IMR-90 (cell line): ENCODE measurements at regions not wholly inside any gene's neighbourhood (a gene's known extent, or its start where the extent isn't known, plus 50 kb on each side); places are given as distances from the start of the nearest gene placed in this dataset.

Source experiments
- ATAC-seq: fragments of 200-7000 bp; cut with Tn5 transposase; 2 replicates; pipeline ENCODE4 v1.9.1; 2020; ENCODE audit warnings: low read depth, mild to moderate bottlenecking, moderate library complexity
- BruUV-seq: library from RNA; stranded (reverse); fragments of 400-500 nt; replicated peaks from 2 replicates; lab custom pipeline; 2021; lab: Mats Ljungman, UMichigan
- CTCF ChIA-PET: fragments of 300-600 bp; formaldehyde crosslinking; extraction: SDS; loops from one replicate; lab custom pipeline; 2021; ENCODE audit warnings: antibody characterized with exemption; lab: Yijun Ruan, JAX
- POLR2A ChIA-PET: fragments of 300-600 bp; sonication (Branson Sonifier 250); formaldehyde crosslinking; loops from one replicate; lab custom pipeline; 2022; ENCODE audit warnings: antibody characterized with exemption; ENCODE audit not compliant: unreplicated experiment; lab: Charles Lee
- DNase-seq: peaks from one replicate; pipeline ENCODE4 v3.0.0; 2013
- H2AFZ ChIP-seq: replicated peaks from 2 replicates; pipeline ENCODE3; 2013; ENCODE audit warnings: low read length, mild to moderate bottlenecking; ENCODE audit not compliant: poor library complexity
- H2AK5ac ChIP-seq: 2 replicates; pipeline ENCODE4 v1.6.1; 2013; ENCODE audit warnings: low read depth, low read length, inconsistent platforms
- H2AK9ac ChIP-seq: replicated peaks from 2 replicates; pipeline ENCODE3; 2013; ENCODE audit warnings: mild to moderate bottlenecking, low read depth, low read length, moderate library complexity; ENCODE audit not compliant: poor library complexity
- H2BK120ac ChIP-seq: 2 replicates; pipeline ENCODE4 v1.6.1; 2013; ENCODE audit warnings: low read depth, low read length, inconsistent platforms
- H2BK15ac ChIP-seq: 3 replicates; pipeline ENCODE4 v1.6.1; 2013; ENCODE audit warnings: low read depth, low read length, inconsistent platforms
- H2BK20ac ChIP-seq: 2 replicates; pipeline ENCODE4 v1.6.1; 2013; ENCODE audit warnings: low read depth, mild to moderate bottlenecking, inconsistent platforms, low read length, moderate library complexity
- H2BK5ac ChIP-seq: 2 replicates; pipeline ENCODE4 v1.6.1; 2013; ENCODE audit warnings: mild to moderate bottlenecking, low read depth, low read length, inconsistent platforms; ENCODE audit not compliant: poor library complexity, severe bottlenecking
- H3K14ac ChIP-seq: replicated peaks from 2 replicates; pipeline ENCODE4 v1.6.1; 2013; ENCODE audit warnings: low read depth, low read length, inconsistent platforms
- H3K18ac ChIP-seq: 2 replicates; pipeline ENCODE4 v1.6.1; 2013; ENCODE audit warnings: low read depth, low read length, control low read depth
- H3K23ac ChIP-seq: 2 replicates; pipeline ENCODE4 v1.6.1; 2013; ENCODE audit warnings: low read depth, low read length, inconsistent platforms
- H3K27ac ChIP-seq: 2 replicates; pipeline ENCODE4 v1.5.1; 2013; ENCODE audit warnings: mild to moderate bottlenecking, control low read depth, low read length; ENCODE audit not compliant: insufficient read depth
- H3K27me3 ChIP-seq: 2 replicates; pipeline ENCODE4 v1.6.1; 2013; ENCODE audit warnings: low read length; ENCODE audit not compliant: control insufficient read depth, insufficient read depth
- H3K36me3 ChIP-seq: 2 replicates; pipeline ENCODE4 v1.6.1; 2013; ENCODE audit warnings: low read length, mixed read lengths; ENCODE audit not compliant: control insufficient read depth, insufficient read depth
- H3K4ac ChIP-seq: 2 replicates; pipeline ENCODE4 v1.6.1; 2013; ENCODE audit warnings: low read depth, low read length, inconsistent platforms
- H3K4me1 ChIP-seq: 2 replicates; pipeline ENCODE4 v1.6.1; 2013; ENCODE audit warnings: low read length, mixed read lengths; ENCODE audit not compliant: control insufficient read depth, insufficient read depth
- H3K4me2 ChIP-seq: 2 replicates; pipeline ENCODE4 v1.6.1; 2013; ENCODE audit warnings: low read depth, mild to moderate bottlenecking, control low read depth, low read length, moderate library complexity
- H3K4me3 ChIP-seq: 2 replicates; pipeline ENCODE4 v1.5.1; 2013; ENCODE audit warnings: low read depth, mild to moderate bottlenecking, control low read depth, low read length, moderate library complexity; ENCODE audit not compliant: insufficient read depth
- H3K56ac ChIP-seq: 2 replicates; pipeline ENCODE4 v1.6.1; 2013; ENCODE audit warnings: low read length, inconsistent platforms; ENCODE audit not compliant: insufficient read depth; ENCODE audit errors: extremely low read depth
- H3K79me1 ChIP-seq, 2 experiments: 2 replicates each; pipeline ENCODE4 v1.6.1; 2013; ENCODE audit warnings: low read length in 2 of 2, inconsistent platforms in 1 of 2, low read depth in 1 of 2
- H3K9ac ChIP-seq: 2 replicates; pipeline ENCODE4 v1.6.1; 2013; ENCODE audit warnings: low read depth, low read length, control low read depth
- H3K9me1 ChIP-seq: 2 replicates; pipeline ENCODE4 v1.6.1; 2013; ENCODE audit warnings: low read length, inconsistent platforms; ENCODE audit not compliant: insufficient read depth
- H3K9me3 ChIP-seq: 2 replicates; pipeline ENCODE4 v1.6.1; 2013; ENCODE audit warnings: low read length; ENCODE audit not compliant: control insufficient read depth, insufficient read depth
- H4K20me1 ChIP-seq: 2 replicates; pipeline ENCODE4 v1.6.1; 2013; ENCODE audit warnings: low read length, inconsistent platforms; ENCODE audit not compliant: insufficient read depth
- H4K5ac ChIP-seq: 2 replicates; pipeline ENCODE4 v1.6.1; 2013; ENCODE audit warnings: mild to moderate bottlenecking, low read depth, low read length, control low read depth
- H4K8ac ChIP-seq, 2 experiments: 2 replicates each; pipeline ENCODE4 v1.6.1; 2013; ENCODE audit warnings: low read depth in 2 of 2, low read length in 2 of 2, control low read depth in 1 of 2, inconsistent platforms in 1 of 2
- H4K91ac ChIP-seq: 2 replicates; pipeline ENCODE4 v1.6.1; 2013; ENCODE audit warnings: low read depth, low read length, inconsistent platforms; ENCODE audit not compliant: insufficient read depth
- BHLHE40 ChIP-seq: fragments of 150-350 bp; IDR thresholded peaks from 2 replicates; pipeline ENCODE4 v1.6.1; 2016; ENCODE audit warnings: mild to moderate bottlenecking, low read depth, low read length
- CEBPB ChIP-seq: IDR thresholded peaks from 2 replicates; pipeline ENCODE4 v1.6.1; 2012; ENCODE audit warnings: low read depth, low read length, improper control_type of control experiment
- CHD1 ChIP-seq: IDR thresholded peaks from 2 replicates; pipeline ENCODE4 v1.6.1; 2012; ENCODE audit warnings: low read depth, low read length, improper control_type of control experiment
- ELK1 ChIP-seq: fragments of 150-350 bp; IDR thresholded peaks from 2 replicates; pipeline ENCODE4 v1.6.1; 2016; ENCODE audit warnings: low read depth, mild to moderate bottlenecking, low read length, moderate library complexity, borderline replicate concordance
- FOS ChIP-seq: fragments of 150-350 bp; IDR thresholded peaks from 2 replicates; pipeline ENCODE4 v1.6.1; 2016; ENCODE audit warnings: low read depth, low read length
- MAFK ChIP-seq: IDR thresholded peaks from 2 replicates; pipeline ENCODE4 v1.6.1; 2012; ENCODE audit warnings: low read depth, low read length, improper control_type of control experiment
- MAZ ChIP-seq: IDR thresholded peaks from 2 replicates; pipeline ENCODE4 v1.6.1; 2012; ENCODE audit warnings: low read depth, mild to moderate bottlenecking, low read length, improper control_type of control experiment, moderate library complexity, borderline replicate concordance
- MXI1 ChIP-seq: IDR thresholded peaks from 2 replicates; pipeline ENCODE4 v1.6.1; 2012; ENCODE audit warnings: low read depth, mild to moderate bottlenecking, low read length, moderate library complexity, borderline replicate concordance
- NFE2L2 ChIP-seq: fragments of 150-350 bp; IDR thresholded peaks from 2 replicates; pipeline ENCODE4 v1.6.1; 2016; ENCODE audit warnings: low read depth, mild to moderate bottlenecking, low read length
- POLR2A ChIP-seq: IDR thresholded peaks from 2 replicates; pipeline ENCODE4 v1.6.1; 2012; ENCODE audit warnings: mild to moderate bottlenecking, low read depth, low read length
- RAD21 ChIP-seq: IDR thresholded peaks from 2 replicates; pipeline ENCODE4 v1.6.1; 2012; ENCODE audit warnings: low read length, improper control_type of control experiment
- RCOR1 ChIP-seq: IDR thresholded peaks from 2 replicates; pipeline ENCODE4 v1.6.1; 2012; ENCODE audit warnings: mild to moderate bottlenecking, low read length, improper control_type of control experiment; ENCODE audit not compliant: insufficient replicate concordance
- RFX5 ChIP-seq: IDR thresholded peaks from 2 replicates; pipeline ENCODE4 v1.8.0; 2012; ENCODE audit warnings: low read depth, mild to moderate bottlenecking, low read length, moderate library complexity
- SMC3 ChIP-seq: fragments of 150-350 bp; IDR thresholded peaks from 2 replicates; pipeline ENCODE4 v1.6.1; 2016; ENCODE audit warnings: low read depth, mild to moderate bottlenecking, antibody characterized with exemption, low read length, moderate library complexity
- WGBS, 2 experiments: methylation state at CpG; one replicate each; pipeline versions ENCODE4 v1.1.5 to v1.1.7; 2013; ENCODE audit warnings: missing lambda C conversion rate in 2 of 2; ENCODE audit not compliant: insufficient read length in 1 of 2; ENCODE audit errors: extremely low coverage in 2 of 2; 5-methylcytosine and 5-hydroxymethylcytosine counted together
- dilution Hi-C: fragments of 300-500 bp; cut with HindIII; formaldehyde crosslinking; loops from one replicate; pipeline ENCODE4 v1.14.3; 2018; ENCODE audit warnings: low sequenced_read_pairs; ENCODE audit not compliant: unreplicated experiment
- in situ Hi-C: fragments of 300-500 bp; cut with MboI; formaldehyde crosslinking; loops from 3 replicates; pipeline ENCODE4 v1.14.3; 2019; ENCODE audit warnings: low sequenced_read_pairs, inconsistent platforms, mixed read lengths
- intact Hi-C: fragments of 100-400 bp; cut with micrococcal nuclease; formaldehyde crosslinking; loops from 2 replicates; pipeline ENCODE4 v1.10.0; 2022
- TF ChIP-seq, protein P1 (sequence below): conservative IDR thresholded peaks from 2 replicates; pipeline ENCODE4 v1.5.1; 2012; ENCODE audit warnings: mild to moderate bottlenecking, low read depth, low read length, improper control_type of control experiment
- TF ChIP-seq, protein P2 (sequence below): fragments of 150-350 bp; IDR thresholded peaks from 2 replicates; pipeline ENCODE4 v1.6.1; 2017; ENCODE audit warnings: mild to moderate bottlenecking, antibody characterized with exemption, low read length, low read depth

- DNase-seq (no peak), ATAC-seq (no peak)
- no peak overlapping the region for H3K27ac ChIP-seq
- no peaks in the 10 kb centered on the region for H3K4me1 ChIP-seq
- intact Hi-C loops (no loop called here), in situ Hi-C loops (no loop called here), dilution Hi-C loops (no loop called here)
- H3K4ac ChIP-seq: no peak overlapping the region
- no peak overlapping the region for H2AK5ac ChIP-seq
- no peaks in the 10 kb centered on the region; the same call in 1 of the 2 replicates for H3K9me3 ChIP-seq
- no peak overlapping the region for H2BK120ac ChIP-seq
- no peaks in the 10 kb centered on the region for H4K20me1 ChIP-seq
- ChIA-PET POLR2A (no interaction called here), CTCF (no interaction called here)
- H4K5ac ChIP-seq: no peak overlapping the region
- no peak overlapping the region for H3K56ac ChIP-seq
- H3K4me2 ChIP-seq: no peak overlapping the region
- no peak overlapping the region for H3K23ac ChIP-seq
- TF ChIP-seq POLR2A (no peak), MXI1 (no peak), RCOR1 (no peak), CEBPB (no peak), BHLHE40 (no peak), NFE2L2 (no peak), SMC3 (no peak), MAFK (no peak), RFX5 (no peak), RAD21 (no peak), MAZ (no peak), ELK1 (no peak), FOS (no peak), CHD1 (no peak)
- TF ChIP-seq, protein P1, sequence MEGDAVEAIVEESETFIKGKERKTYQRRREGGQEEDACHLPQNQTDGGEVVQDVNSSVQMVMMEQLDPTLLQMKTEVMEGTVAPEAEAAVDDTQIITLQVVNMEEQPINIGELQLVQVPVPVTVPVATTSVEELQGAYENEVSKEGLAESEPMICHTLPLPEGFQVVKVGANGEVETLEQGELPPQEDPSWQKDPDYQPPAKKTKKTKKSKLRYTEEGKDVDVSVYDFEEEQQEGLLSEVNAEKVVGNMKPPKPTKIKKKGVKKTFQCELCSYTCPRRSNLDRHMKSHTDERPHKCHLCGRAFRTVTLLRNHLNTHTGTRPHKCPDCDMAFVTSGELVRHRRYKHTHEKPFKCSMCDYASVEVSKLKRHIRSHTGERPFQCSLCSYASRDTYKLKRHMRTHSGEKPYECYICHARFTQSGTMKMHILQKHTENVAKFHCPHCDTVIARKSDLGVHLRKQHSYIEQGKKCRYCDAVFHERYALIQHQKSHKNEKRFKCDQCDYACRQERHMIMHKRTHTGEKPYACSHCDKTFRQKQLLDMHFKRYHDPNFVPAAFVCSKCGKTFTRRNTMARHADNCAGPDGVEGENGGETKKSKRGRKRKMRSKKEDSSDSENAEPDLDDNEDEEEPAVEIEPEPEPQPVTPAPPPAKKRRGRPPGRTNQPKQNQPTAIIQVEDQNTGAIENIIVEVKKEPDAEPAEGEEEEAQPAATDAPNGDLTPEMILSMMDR: no peak
- TF ChIP-seq, protein P2, sequence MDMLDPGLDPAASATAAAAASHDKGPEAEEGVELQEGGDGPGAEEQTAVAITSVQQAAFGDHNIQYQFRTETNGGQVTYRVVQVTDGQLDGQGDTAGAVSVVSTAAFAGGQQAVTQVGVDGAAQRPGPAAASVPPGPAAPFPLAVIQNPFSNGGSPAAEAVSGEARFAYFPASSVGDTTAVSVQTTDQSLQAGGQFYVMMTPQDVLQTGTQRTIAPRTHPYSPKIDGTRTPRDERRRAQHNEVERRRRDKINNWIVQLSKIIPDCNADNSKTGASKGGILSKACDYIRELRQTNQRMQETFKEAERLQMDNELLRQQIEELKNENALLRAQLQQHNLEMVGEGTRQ: no peak
- peaks cover 65% of the 10 kb centered on the region for H3K27me3 ChIP-seq
- H2BK15ac ChIP-seq: no peak overlapping the region
- WGBS, 2 experiments: 67% methylated on average over 2 of the region's 5 CpGs; no CpG with 5 or more reads in 1 of the 2 experiments
- no peak overlapping the region for H2BK20ac ChIP-seq
- H4K91ac ChIP-seq: no peak overlapping the region
- H3K9ac ChIP-seq: no peak overlapping the region
- no peak overlapping the region for H3K14ac ChIP-seq
- no peak overlapping the region for H2BK5ac ChIP-seq
- H3K18ac ChIP-seq: no peak overlapping the region
- H4K8ac ChIP-seq: no peak overlapping the region
- no peaks in the 10 kb centered on the region for H3K9me1 ChIP-seq
- no peak overlapping the region for H3K4me3 ChIP-seq
- H2AK9ac ChIP-seq: no peak overlapping the region
- no peaks in the 10 kb centered on the region for H3K36me3 ChIP-seq
- no TSS peak for BruUV-seq
- no peaks in the 10 kb centered on the region for H3K79me1 ChIP-seq
- no peak overlapping the region for H2AFZ ChIP-seq
Observed at GRCh38 chr10:78900715-78901430, 167.9 kb upstream of the ZMIZ1 start.
